G401 (cell line): ENCODE measurements at regions not wholly inside any gene's neighbourhood (a gene's known extent, or its start where the extent isn't known, plus 50 kb on each side); places are given as distances from the start of the nearest gene placed in this dataset.
"Not testable (repeated sequence)": the region's sequence is repeated elsewhere in the genome, so short reads cannot be mapped to it uniquely, and the experiment has no call there.

Experiments used
- DNase-seq: peaks from one replicate; pipeline ENCODE4 v3.0.0-alpha.2; 2015; ENCODE audit warnings: low spot score
- in situ Hi-C: cut with HindIII; loops from 2 replicates; pipeline ENCODE4 v1.10.0; 2016; ENCODE audit warnings: low sequenced_read_pairs, mixed read lengths

DNA sequence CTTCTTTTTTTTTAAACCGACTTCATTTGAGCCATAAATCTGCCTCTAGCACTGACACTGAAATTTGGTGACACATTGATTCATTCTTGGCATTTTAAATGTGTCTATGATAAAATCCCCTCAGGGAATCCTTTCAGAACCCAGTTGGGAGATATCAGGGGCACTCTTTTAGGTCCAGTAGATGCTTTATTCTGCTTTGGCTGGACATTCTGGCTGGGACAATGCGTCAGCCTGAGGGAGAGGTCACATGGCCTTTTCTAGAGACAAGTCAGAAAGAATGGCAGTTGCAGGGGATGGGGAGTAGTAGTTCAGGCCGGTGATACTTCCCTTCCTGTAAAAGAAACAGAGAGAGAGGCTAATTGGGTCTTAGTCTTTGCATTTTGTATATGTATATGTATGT is 63.1 kb downstream of the TRIM43 start:
- in situ Hi-C loops, DNase-seq: not testable (repeated sequence)

DNA sequence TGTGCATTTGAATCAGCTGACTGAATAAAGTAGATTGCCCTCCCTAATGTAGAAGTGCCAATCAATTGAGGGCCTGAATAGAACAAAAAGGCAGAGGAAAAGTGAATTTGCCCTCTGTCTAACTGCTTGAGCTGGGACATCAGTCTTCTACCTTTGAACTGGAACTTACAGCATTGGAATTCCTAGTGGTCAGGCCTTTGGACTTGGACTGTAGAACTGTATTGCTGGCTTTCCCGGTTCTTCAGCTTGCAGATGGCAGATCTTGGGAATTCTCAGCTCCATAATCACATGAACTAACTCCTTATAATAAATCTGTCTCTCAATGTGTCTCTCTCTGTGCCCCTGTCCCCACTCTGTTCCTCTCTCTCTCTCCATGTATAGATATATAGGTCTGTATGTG is 64.8 kb downstream of the TRIM43 start:
- DNase-seq, in situ Hi-C loops: not testable (repeated sequence)

DNA sequence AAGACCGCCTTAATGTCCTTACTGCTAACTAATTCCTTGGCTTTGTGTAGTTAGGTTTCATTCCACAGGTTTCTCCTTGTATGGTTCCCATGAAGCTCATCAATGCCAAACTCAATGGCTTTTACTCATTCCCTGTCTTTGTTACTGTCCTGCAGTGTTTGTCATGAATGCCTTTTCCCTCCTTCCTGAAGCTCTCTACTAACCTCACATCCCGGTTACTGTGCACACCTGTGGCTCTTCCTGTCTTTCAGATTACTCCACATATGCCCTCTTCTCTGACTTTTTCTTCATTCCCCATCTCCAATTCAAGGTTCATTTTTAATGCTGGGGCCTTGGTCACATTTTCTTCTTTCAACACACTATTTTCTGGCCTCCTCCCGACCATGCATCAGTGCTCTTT is 66.1 kb downstream of the TRIM43 start:
- DNase-seq, in situ Hi-C loops: not testable (repeated sequence)

DNA sequence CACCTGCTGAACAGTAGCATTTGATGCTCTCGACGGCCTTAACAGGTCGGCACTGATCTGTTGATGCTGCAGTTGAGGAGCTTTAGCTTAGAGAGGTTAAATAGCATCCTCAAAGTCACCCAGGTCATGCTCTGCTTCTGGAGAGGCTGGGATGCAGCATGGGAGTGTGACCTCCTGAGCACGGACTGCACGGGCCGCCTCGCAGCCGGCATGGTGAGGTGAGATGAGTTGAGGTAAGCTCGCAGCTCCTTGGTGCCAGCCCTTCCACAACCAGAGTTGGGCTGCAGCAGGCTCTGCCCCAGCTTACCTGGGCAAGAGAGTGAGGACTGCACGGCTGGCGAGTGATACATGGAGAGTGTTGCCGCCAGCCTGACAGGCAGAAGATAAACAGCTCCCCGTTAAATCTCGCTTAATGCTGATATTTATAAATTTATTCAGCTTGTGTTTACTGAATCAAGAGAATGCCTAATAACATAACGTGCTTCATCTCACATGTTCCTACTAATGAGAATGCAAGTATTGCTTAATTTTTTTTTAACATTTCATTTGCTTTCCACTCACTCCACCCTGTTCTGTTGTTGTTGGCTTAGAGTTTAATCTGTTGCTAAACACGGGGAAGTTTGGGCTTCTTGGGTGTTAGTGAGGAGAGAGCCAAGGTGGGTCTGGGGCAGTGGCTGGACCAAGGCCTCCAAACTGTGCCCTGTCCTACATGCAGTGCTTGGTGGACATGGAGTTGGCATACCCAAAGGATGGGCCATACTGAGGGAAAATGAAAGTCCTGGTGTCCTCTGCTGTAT is 69.2 kb downstream of the TRIM43 start:
- DNase-seq, in situ Hi-C loops: not testable (repeated sequence)

DNA sequence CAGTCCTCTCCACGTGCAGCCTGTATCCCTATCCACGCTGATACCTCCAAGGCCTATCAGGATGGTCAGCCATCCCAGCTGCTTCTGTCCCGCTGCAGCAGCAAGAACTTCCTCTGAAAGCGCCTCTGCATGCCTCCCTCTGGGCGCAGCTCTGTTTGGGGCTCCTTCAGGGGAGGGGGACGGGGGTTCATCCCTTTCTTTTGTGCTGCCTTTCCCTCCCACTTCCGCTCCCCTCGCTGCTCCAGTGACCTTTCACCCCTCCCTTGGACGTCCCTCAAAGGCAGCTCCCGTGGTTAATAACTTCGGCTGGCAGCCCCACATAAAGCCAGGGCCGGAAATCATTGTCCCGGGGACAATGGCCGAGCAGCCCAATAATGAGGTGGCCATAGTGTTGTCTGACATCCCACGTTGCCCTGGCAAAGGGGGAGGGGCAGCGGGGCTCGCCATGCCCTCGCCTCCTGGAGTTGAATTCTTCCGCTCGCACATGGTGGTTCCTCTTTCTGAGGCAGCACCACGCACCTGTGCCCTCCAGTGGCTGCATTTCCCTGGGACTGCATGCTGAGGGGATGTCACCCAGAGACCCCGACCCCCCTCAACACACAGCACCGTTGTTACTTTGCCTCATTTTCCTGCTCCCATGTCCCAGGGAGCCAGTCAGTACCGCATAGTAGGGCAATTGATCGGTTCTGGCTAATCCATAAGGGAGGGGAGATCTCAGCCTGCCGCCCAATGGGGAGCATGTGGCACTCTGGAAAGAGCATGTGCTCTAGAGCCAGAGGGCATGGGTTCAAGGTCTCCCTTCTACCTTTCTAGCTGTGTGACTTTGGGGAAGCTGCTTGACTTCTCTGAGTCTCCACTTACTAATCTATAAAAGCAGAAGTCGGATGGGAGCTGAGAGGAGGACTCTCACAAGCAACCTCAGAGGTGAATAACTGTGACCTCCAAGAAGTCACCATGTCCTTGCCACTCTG is 72.0 kb downstream of the TRIM43 start:
- in situ Hi-C loops, DNase-seq: not testable (repeated sequence)

DNA sequence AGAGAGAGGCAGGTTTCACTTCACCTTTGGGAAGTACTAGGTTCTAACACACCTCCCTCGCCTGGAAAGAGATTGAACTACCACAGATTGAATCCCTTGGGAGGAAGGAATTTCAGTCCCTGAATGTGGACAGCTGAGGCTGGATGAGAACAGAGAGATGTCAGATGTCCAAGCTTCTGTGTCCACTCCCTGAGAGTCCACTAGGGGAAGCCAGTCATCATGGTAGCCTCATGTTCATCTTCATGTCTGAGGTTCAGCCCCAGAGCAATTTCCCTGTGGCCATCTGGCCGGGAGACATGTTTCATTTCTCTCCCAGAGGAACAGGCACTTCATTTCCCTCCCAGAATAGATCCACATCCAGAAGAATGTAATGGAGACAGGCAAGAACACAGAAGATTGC is 74.8 kb downstream of the TRIM43 start:
- DNase-seq, in situ Hi-C loops: not testable (repeated sequence)

DNA sequence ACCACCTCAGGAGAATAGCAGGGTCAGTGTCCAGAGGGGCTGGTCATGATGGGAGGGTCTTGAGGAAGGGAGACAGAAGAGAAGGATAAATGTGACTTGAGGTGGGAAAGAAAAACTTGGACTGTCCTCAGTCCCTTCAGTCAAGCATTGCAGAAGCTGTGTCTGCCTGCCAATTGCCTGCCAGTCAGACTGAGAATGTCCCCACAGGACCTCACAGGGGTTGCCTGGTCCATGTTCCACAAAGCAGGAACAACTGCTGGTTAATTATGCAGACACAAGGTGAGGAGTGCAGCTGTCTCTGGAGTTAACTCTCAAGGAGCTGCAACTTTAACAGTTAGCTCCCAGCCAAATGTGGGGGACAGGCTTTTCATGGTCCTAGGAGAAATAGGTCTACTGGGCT is 75.7 kb downstream of the TRIM43 start:
- in situ Hi-C loops, result no loop called here
- no peak for DNase-seq

DNA sequence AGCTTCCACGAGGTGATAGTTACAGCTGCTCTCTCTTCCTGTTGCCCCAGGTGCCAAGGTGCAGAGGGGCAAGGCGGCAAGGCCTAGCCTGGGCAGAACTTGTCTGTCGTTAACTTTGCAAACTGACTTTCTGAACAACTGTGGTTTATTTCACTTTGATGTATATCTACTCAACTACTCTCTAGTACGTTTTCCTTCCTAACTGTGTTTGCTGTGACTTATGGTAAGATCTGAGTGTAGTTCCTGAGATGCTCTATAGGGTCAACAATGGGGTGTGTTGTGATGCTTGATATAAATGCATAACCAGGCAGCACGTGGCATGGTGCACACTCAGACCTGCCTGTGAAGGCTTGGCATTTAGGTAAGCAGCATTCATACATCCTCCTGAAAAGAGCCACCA is 77.1 kb downstream of the TRIM43 start:
- in situ Hi-C loops, DNase-seq: not testable (repeated sequence)

DNA sequence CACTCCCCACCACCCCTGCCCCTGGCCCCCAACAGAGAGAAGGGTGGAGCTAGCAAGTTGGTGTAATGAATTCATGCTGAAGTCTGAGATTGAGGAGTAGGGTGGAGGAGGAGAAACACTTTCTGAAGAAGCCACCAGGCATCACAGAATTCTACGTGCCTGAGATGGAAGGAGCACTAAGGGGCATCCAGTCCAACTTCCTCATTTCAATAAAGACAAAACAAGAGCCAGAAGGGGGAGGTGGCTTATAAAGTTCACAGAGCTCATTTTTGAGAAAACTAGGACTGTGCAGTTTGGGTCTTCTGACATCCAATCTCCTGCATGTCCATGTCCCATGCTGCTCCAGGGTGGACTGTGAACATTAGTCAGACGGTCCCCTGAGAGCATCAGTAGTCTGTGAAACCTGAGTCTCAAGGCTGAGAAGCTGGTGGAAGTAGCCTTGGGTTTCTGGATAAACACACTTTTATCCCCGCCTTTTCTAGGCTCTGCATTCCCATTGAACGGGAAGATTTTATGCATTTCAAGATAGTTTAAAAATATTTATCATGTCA is 77.7 kb downstream of the TRIM43 start:
- in situ Hi-C loops, result no loop called here
- DNase-seq, result no peak

DNA sequence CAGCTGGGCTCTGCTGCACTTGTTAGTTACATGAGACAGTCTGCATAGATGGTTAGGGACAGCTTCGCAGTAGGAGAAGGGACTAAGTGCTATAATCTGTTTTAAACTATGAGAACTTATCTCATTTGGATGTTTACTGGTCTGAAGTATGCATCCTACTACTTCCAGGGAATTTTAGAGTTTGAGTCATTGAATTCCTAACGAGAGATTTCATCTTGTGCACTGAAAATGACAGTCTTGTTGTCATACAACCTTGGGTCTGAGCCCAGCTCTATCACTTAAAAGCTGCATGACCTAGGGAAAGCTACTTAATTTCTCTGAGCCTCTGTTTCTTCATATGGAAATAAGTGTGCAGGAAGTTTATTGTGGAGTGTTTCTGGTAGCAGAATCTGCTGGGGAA is 78.4 kb downstream of the TRIM43 start:
- DNase-seq, result no peak
- in situ Hi-C loops, result no loop called here

DNA sequence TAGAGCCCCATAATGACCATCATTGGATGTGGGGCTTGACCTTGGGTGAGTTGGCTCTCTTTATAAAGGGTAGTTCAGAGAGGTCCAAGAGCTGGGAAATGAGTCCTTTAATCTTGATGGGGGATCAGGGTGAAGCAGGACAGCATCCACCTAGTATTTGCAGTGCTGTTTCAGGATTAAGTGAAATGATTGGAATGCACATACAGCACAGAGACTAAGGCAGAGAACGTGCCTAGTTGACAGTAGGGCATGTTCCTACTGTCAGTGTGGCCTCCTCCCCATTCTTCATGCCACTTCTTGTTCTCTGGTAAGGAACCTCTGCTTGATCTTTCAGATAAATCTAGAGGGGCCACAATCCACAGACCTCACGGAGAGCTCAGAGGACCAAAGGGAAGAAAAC is 78.9 kb downstream of the TRIM43 start:
- in situ Hi-C loops, result no loop called here
- DNase-seq, result no peak

DNA sequence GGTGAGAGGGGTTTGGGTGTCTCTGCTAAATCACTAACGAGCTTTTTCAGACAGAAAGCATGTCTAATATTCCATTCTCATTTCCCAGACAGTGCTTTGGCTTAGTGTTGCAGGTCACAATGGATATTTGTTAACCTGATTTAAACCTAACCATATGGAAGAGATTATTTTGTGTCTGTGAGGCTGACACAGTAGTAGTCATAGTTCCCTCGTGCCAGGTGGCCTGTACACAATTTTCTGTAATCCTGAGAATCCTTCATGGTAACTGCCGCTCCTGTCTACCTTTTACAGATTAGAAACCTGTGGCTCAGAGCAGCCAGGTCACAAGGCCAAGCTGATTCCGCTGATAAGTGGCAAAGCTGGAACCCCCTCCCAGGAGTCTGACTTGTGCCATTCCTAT is 79.4 kb downstream of the TRIM43 start:
- in situ Hi-C loops, result not testable (repeated sequence)

DNA sequence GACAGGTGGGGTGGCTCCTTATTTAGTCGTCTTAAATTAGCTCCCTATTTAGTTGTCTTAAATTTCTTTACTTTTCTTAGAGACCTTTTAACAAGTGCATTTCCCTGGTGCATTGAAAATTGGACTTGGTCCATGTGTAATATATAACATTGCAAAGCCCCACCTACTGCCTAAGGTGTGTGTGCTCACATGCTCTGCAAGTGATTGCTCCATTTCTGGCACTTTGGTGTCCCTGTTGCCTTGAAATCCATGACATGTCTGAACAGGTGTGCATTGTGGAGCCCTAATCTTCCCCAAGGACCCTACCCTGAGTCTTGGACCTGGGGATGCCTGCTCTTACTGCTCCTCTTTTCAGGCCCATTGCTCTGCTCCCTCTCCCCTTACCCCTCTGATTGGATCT is 80.2 kb downstream of the TRIM43 start:
- in situ Hi-C loops, DNase-seq: not testable (repeated sequence)

More for the DNA sequence above, 79.4 kb downstream of the TRIM43 start:
- peak; percentile 43 for DNase-seq

DNA sequence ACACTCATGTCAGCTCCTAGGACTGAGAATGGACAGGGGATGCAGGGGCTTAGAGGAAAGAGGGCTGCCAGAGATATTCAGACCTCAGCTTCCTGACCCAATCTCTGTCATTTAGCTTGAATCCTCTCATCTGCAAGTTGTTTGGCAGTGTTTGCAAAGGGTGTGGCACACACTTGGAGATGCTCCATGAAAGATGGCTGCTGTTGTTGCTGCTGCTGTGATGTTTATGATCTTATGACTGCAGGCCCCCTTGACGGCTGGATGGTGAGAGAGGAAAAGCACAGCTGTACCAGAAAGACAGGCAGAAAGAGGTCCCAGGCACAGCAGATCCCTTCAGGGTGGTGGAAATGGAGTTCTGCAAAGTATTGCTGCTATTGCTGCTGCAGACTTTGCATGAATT is 80.7 kb downstream of the TRIM43 start:
- in situ Hi-C loops, result not testable (repeated sequence)

DNA sequence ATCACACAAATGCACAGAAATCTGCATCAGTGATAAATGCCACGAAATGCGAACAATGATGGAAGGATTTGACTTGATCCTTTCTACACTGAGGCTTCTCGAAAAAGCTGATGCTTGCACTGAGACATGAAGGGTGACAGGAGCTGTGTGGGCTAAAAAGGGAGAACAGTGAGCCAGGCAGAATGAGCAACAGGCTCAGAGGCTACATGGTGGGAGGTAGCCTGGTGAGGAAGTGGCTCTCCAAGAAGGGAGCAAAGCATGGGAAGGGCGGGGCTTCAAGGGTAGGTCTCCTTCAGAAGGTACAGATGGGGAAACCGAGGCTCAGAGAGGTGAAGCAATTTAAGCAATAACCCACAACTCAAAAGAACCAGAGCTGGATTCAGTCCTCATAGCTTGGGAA is 82.4 kb downstream of the TRIM43 start:
- in situ Hi-C loops, result no loop called here
- DNase-seq, result no peak

More for the DNA sequence above, 80.7 kb downstream of the TRIM43 start:
- not testable (repeated sequence) for DNase-seq

DNA sequence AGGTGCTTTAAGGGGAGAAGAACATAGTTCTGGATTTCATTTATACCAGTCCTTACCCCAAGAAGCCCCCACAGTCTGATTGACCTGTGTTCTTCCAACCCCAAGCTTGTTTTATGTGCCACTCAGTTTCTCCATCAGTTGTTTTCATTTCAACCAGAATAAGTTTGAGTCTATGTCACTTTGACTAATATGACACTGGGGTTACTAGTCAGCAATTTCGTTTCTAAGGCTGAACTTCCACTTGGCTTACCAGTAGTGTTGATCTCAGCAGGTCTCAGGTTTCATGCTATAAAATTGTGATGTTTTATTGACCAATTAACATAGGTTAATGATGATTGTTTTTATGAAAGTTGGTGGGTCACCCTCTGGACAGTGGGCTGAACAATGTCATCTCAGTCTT is 84.8 kb downstream of the TRIM43 start:
- DNase-seq, in situ Hi-C loops: not testable (repeated sequence)

DNA sequence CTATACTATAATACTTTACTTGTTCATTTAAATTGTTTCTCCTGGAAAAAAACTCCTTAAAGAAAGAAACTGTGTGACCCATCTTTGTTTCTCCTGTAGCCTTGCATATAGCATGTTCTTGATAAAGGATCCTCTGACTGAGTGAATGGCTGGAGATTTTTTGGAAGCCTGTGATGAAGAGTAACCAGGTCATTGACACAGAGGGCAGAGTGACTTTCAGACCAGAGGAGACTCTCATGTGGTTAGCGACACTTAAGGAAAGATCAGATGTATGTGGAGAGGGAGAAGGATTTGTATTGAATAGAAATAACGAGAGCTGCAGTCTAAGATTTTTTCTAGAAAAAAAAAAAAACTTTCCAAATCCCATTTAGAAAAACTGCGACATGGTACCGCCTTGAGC is 85.5 kb downstream of the TRIM43 start:
- DNase-seq, result no peak
- in situ Hi-C loops, result no loop called here

DNA sequence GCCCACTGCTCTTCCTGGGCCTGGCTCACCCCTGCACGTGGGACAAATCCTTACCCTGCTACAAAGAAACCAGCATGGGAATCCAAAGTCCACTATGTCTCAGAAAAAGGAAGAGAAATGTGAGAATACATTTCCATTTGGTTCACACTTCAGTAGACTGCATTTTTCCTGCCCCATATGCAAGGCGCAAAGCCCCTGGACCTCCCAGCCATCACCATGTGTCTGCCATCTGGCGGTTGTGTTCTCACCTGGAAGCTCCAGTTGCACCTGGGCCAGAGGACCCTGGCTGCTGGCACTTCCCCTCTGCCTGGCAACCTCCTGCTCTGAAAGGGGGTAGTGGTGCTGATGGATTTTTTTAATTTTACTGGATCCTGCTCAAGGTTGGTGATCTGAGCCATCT is 86.0 kb downstream of the TRIM43 start:
- in situ Hi-C loops, result not testable (repeated sequence)
- peak; percentile 45 for DNase-seq

DNA sequence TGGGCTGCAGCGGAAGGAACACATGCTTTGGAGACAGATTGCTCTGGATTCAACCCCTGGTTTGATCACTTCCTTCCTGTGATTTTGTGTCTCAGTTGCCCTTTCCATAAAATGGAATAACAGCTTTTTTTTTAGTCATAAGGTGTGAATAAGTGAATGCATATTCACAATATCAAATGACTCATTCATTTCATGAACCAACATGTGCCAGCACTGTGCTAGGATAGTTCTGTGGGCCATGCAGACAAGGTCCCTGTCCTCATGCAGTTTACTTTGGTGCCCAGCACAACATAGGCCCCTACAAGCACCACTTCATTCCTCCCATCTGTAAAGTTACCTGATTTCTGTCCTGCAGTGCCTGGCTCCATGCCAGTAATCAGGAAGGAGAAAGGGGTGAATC is 89.4 kb downstream of the TRIM43 start:
- in situ Hi-C loops, DNase-seq: not testable (repeated sequence)
